ENCODE measurements at regions not wholly inside any gene's neighbourhood (a gene's known extent, or its start where the extent isn't known, plus 50 kb on each side); places are given as distances from the start of the nearest gene placed in this dataset.
"Not testable (repeated sequence)": the region's sequence is repeated elsewhere in the genome, so short reads cannot be mapped to it uniquely, and the experiment has no call there.

GRCh38 chr16:88134172-88134898 lies 183.1 kb downstream of the BANP start:
- not testable (repeated sequence) for TF ChIP-seq CTCF, POLR2A (IDR thresholded peaks at IDR 0.05)

Data from vagina (tissue), 2 donors.